GM19035 (cell line): ENCODE measurements at regions not wholly inside any gene's neighbourhood (a gene's known extent, or its start where the extent isn't known, plus 50 kb on each side); places are given as distances from the start of the nearest gene placed in this dataset.
"Not testable (repeated sequence)": the region's sequence is repeated elsewhere in the genome, so short reads cannot be mapped to it uniquely, and the experiment has no call there.

Source experiments
- ATAC-seq: cut with Tn5 transposase; IDR thresholded peaks from one replicate; pipeline ENCODE4 v1.9.1; 2021; ENCODE audit not compliant: unreplicated experiment

- no peak for ATAC-seq
Observed at GRCh38 chr2:144833075-144833637, 313.2 kb upstream of the ZEB2 start.

- no peak for ATAC-seq
Observed at GRCh38 chr2:144832048-144832447, 312.1 kb upstream of the ZEB2 start.

GRCh38 chr2:144830543-144830942 is 310.6 kb upstream of the ZEB2 start:
- no peak for ATAC-seq

GRCh38 chr2:144827404-144827803 is 307.5 kb upstream of the ZEB2 start:
- no peak for ATAC-seq

GRCh38 chr2:144826105-144826504 is 306.2 kb upstream of the ZEB2 start:
- ATAC-seq, result no peak

GRCh38 chr2:144825331-144826020 is 305.6 kb upstream of the ZEB2 start:
- ATAC-seq, result no peak

GRCh38 chr2:144824306-144825080 is 304.6 kb upstream of the ZEB2 start:
- no peak for ATAC-seq

GRCh38 chr2:144822966-144823365 is 303.0 kb upstream of the ZEB2 start:
- no peak for ATAC-seq

GRCh38 chr2:144812288-144812687 is 292.4 kb upstream of the ZEB2 start:
- no peak for ATAC-seq

- ATAC-seq, result no peak
Observed at GRCh38 chr2:144801766-144802165, 281.8 kb upstream of the ZEB2 start.

GRCh38 chr2:144801325-144801724 is 281.4 kb upstream of the ZEB2 start:
- no peak for ATAC-seq

GRCh38 chr2:144798989-144799388 is 279.1 kb upstream of the ZEB2 start:
- ATAC-seq, result no peak

- ATAC-seq, result no peak
Observed at GRCh38 chr2:144798034-144798433, 278.1 kb upstream of the ZEB2 start.

GRCh38 chr2:144796936-144797335 is 277.0 kb upstream of the ZEB2 start:
- ATAC-seq, result no peak

- no peak for ATAC-seq
Observed at GRCh38 chr2:144796164-144796563, 276.2 kb upstream of the ZEB2 start.

- ATAC-seq, result no peak
Observed at GRCh38 chr2:144785253-144785652, 265.3 kb upstream of the ZEB2 start.

- no peak for ATAC-seq
Observed at GRCh38 chr2:144780983-144781382, 261.1 kb upstream of the ZEB2 start.

- ATAC-seq, result no peak
Observed at GRCh38 chr2:144776766-144777165, 256.8 kb upstream of the ZEB2 start.

- no peak for ATAC-seq
Observed at GRCh38 chr2:144774809-144775208, 254.9 kb upstream of the ZEB2 start.

GRCh38 chr2:144771348-144771747 is 251.4 kb upstream of the ZEB2 start:
- ATAC-seq, result no peak

- no peak for ATAC-seq
Observed at GRCh38 chr2:144770616-144771230, 250.8 kb upstream of the ZEB2 start.

- ATAC-seq, result not testable (repeated sequence)
Observed at GRCh38 chr2:144760939-144761338, 241.0 kb upstream of the ZEB2 start.
